Endothelial cell of umbilical vein (primary cell): ENCODE measurements at regions not wholly inside any gene's neighbourhood (a gene's known extent, or its start where the extent isn't known, plus 50 kb on each side); places are given as distances from the start of the nearest gene placed in this dataset.

Experiments used
- BruUV-seq: library from RNA; stranded (reverse); fragments of 400-500 nt; replicated peaks from 2 replicates; lab custom pipeline; 2021; lab: Mats Ljungman, UMichigan
- CTCF ChIA-PET: fragments of 300-600, 350-600 bp; sonication (Branson Sonifier 250); formaldehyde crosslinking; loops from one replicate; lab custom pipeline; 2021; ENCODE audit warnings: antibody characterized with exemption, inconsistent platforms; lab: Charles Lee
- POLR2A ChIA-PET: fragments of 300-600, 350-600 bp; sonication (Branson Sonifier 250); formaldehyde crosslinking; loops from one replicate; lab custom pipeline; 2021; ENCODE audit warnings: antibody characterized with exemption, inconsistent platforms; lab: Charles Lee
- DNase-seq: peaks from one replicate; pipeline ENCODE4 v3.0.0-alpha.2; 2011; ENCODE audit warnings: low read depth, low spot score
- FAIRE-seq: peaks from 2 replicates; lab custom pipeline; 2011; peaks lifted over from hg19 to GRCh38; lab: Jason Lieb, UNC
- H2AFZ ChIP-seq: 2 replicates; pipeline ENCODE4 v1.6.0; 2012; ENCODE audit warnings: low read depth, low read length, control low read depth, inconsistent platforms
- H3K27ac ChIP-seq: 2 replicates; pipeline ENCODE4 v1.5.1; 2011; ENCODE audit warnings: low read depth, mild to moderate bottlenecking, control low read depth, low read length, moderate library complexity; ENCODE audit not compliant: insufficient read depth
- H3K27me3 ChIP-seq, 2 experiments: 2 replicates each; pipeline versions ENCODE4 v1.6.0 to v1.6.1; 2011; ENCODE audit warnings: low read length in 2 of 2, mixed read lengths in 1 of 2; ENCODE audit not compliant: control insufficient read depth in 2 of 2, insufficient read depth in 2 of 2
- H3K36me3 ChIP-seq, 2 experiments: 2 replicates in 1 of 2; 3 replicates in 1 of 2; pipeline ENCODE4 v1.5.1; 2011; ENCODE audit warnings: low read length in 2 of 2, mild to moderate bottlenecking in 1 of 2, moderate library complexity in 1 of 2; ENCODE audit not compliant: control insufficient read depth in 2 of 2, insufficient read depth in 2 of 2; ENCODE audit errors: extremely low read depth in 1 of 2
- H3K4me1 ChIP-seq: 3 replicates; pipeline ENCODE4 v1.5.1; 2011; ENCODE audit warnings: mild to moderate bottlenecking, low read length; ENCODE audit not compliant: control insufficient read depth, insufficient read depth; ENCODE audit errors: extremely low read depth
- H3K4me2 ChIP-seq: 2 replicates; pipeline ENCODE4 v1.6.1; 2011; ENCODE audit warnings: low read length, control low read depth, mixed read lengths; ENCODE audit not compliant: insufficient read depth
- H3K4me3 ChIP-seq, 3 experiments: fragments of 200-600 bp in 1 of 3; sonication (generic), shearing (Covaris generic) in 1 of 3; replicated peaks in 1 of 3; 2 replicates each; pipeline ENCODE4 v1.5.1; 2011 to 2016; ENCODE audit warnings: control low read depth in 3 of 3, low read length in 3 of 3, mild to moderate bottlenecking in 2 of 3, inconsistent platforms in 1 of 3, low read depth in 1 of 3, moderate library complexity in 1 of 3; ENCODE audit not compliant: insufficient read depth in 1 of 3
- H3K79me2 ChIP-seq: 2 replicates; pipeline ENCODE4 v1.6.0; 2012; ENCODE audit warnings: low read length, inconsistent platforms; ENCODE audit not compliant: control insufficient read depth, insufficient read depth
- H3K9ac ChIP-seq: replicated peaks from 2 replicates; pipeline ENCODE3; 2011; ENCODE audit warnings: low read length, control low read depth; ENCODE audit not compliant: insufficient read depth; ENCODE audit errors: extremely low read depth
- H3K9me1 ChIP-seq: replicated peaks from 3 replicates; pipeline ENCODE4 v1.6.0; 2011; ENCODE audit warnings: mild to moderate bottlenecking, low read length; ENCODE audit not compliant: control insufficient read depth, insufficient read depth; ENCODE audit errors: extremely low read depth
- H3K9me3 ChIP-seq: replicated peaks from 2 replicates; pipeline ENCODE4 v1.5.1; 2012; ENCODE audit warnings: low read length, inconsistent platforms; ENCODE audit not compliant: control insufficient read depth, insufficient read depth
- H4K20me1 ChIP-seq: replicated peaks from 2 replicates; pipeline ENCODE3; 2011; ENCODE audit warnings: mild to moderate bottlenecking, low read length; ENCODE audit not compliant: control insufficient read depth, insufficient read depth; ENCODE audit errors: extremely low read depth
- CTCF ChIP-seq, 2 donors: IDR thresholded peaks; 1 replicate in 1 of 2; 2 replicates in 1 of 2; pipeline ENCODE4 v1.5.1; 2011; ENCODE audit warnings: low read length in 2 of 2, mild to moderate bottlenecking in 2 of 2, moderate library complexity in 2 of 2, control low read depth in 1 of 2, inconsistent platforms in 1 of 2, low read depth in 1 of 2; ENCODE audit not compliant: insufficient read depth in 1 of 2; ENCODE audit errors: extremely low read depth in 1 of 2
- EZH2 ChIP-seq: IDR thresholded peaks from 2 replicates; pipeline ENCODE4 v1.6.1; 2012; ENCODE audit warnings: borderline replicate concordance, low read depth, mild to moderate bottlenecking, moderate library complexity, low read length, inconsistent platforms; ENCODE audit not compliant: severe bottlenecking
- FOS ChIP-seq: IDR thresholded peaks from 2 replicates; pipeline ENCODE4 v1.6.1; 2011; ENCODE audit warnings: mild to moderate bottlenecking, low read length, moderate library complexity, borderline replicate concordance; ENCODE audit not compliant: insufficient read depth
- GATA2 ChIP-seq: IDR thresholded peaks from 2 replicates; pipeline ENCODE4 v1.7.0; 2011; ENCODE audit warnings: low read depth, mild to moderate bottlenecking, moderate library complexity, mixed read lengths, low read length; ENCODE audit not compliant: insufficient read length, insufficient read depth
- JUN ChIP-seq: IDR thresholded peaks from 2 replicates; pipeline ENCODE4 v1.6.1; 2011; ENCODE audit warnings: borderline replicate concordance, low read depth; ENCODE audit not compliant: insufficient read length, insufficient read depth
- MYC ChIP-seq: IDR thresholded peaks from one replicate; pipeline ENCODE4 v1.6.1; 2011; ENCODE audit warnings: mild to moderate bottlenecking, low read depth, low read length
- POLR2A ChIP-seq: IDR thresholded peaks from 2 replicates; pipeline ENCODE4 v1.6.1; 2012; ENCODE audit warnings: low read depth, mild to moderate bottlenecking, control low read depth, low read length
- POLR2AphosphoS5 ChIP-seq: IDR thresholded peaks from 2 replicates; pipeline ENCODE4 v1.6.1; 2012; ENCODE audit warnings: low read depth, mild to moderate bottlenecking, control low read depth, low read length, moderate library complexity; ENCODE audit not compliant: insufficient read depth
- dilution Hi-C: fragments of 300-500 bp; cut with MboI; formaldehyde crosslinking; loops from one replicate; pipeline ENCODE4 v1.15.0; 2019; ENCODE audit warnings: low sequenced_read_pairs; ENCODE audit not compliant: extremely low pct_ligation_motif_present
- intact Hi-C: fragments of 100-400 bp; cut with micrococcal nuclease; formaldehyde crosslinking; loops from one replicate; pipeline ENCODE4 v1.10.0; 2022
- TF ChIP-seq, protein P1 (sequence below): IDR thresholded peaks from 2 replicates; pipeline ENCODE4 v1.6.1; 2011; ENCODE audit not compliant: insufficient read depth, insufficient read length

DNA sequence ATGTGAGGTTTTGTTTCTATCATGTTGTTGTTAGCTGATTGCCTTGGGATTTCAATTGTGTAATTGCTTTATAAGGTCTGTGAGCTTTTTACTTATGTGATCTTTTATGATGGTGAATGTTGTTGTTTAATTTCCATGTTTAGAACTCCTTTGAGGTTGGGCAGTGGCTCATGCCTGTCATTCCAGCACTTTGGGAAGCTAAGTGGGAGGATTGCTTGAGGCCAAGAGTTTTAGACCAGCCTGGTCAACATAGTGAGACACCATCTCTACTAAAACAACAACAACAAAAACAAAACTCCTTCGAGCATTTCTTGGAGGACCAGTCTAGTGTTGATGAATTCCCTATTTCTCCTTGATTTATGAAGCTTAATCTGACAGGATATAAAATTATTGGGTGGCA is 102.1 kb upstream of the PMCH start:
- Histone ChIP-seq H4K20me1 (no peaks in the 10 kb centered on the region), H3K79me2 (no peaks in the 10 kb centered on the region), H3K27ac (no peak overlapping the region), H3K9ac (no peak overlapping the region), H2AFZ (no peak overlapping the region), H3K9me3 (no peaks in the 10 kb centered on the region), H3K9me1 (no peaks in the 10 kb centered on the region), H3K4me3 (no peak overlapping the region), H3K4me1 (no peaks in the 10 kb centered on the region), H3K27me3 (no peaks in the 10 kb centered on the region), H3K4me2 (no peak overlapping the region), H3K36me3 (no peaks in the 10 kb centered on the region)
- DNase-seq: no peak
- CTCF ChIA-PET: interaction anchor here (0.7 to 2.1 kb wide), 5 partner anchors 51 to 238 kb away, joined by 3 to 13 read pairs (median 5); no protein-coding TSS in a partner anchor
- BruUV-seq: no TSS peak
- intact Hi-C loops: loop anchor here (5.0 kb wide), 1 partner anchor 177 kb away; the partner anchor contains the start of genes NUP37 and PARPBP
- POLR2A ChIA-PET: no interaction called here
- no peak for FAIRE-seq
- TF ChIP-seq MYC (no peak), POLR2AphosphoS5 (no peak), CTCF (IDR thresholded peaks at IDR 0.05; ENCODE audit: extremely low read depth in 1 of 2, insufficient read depth in 1 of 2, low read depth in 1 of 2, low read length in 2 of 2) (no peak), GATA2 (no peak), FOS (no peak), EZH2 (no peak), POLR2A (no peak), JUN (no peak)
- TF ChIP-seq, protein P1, sequence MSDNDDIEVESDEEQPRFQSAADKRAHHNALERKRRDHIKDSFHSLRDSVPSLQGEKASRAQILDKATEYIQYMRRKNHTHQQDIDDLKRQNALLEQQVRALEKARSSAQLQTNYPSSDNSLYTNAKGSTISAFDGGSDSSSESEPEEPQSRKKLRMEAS: no peak
- dilution Hi-C loops: no loop called here
